ENCODE measurements at regions not wholly inside any gene's neighbourhood (a gene's known extent, or its start where the extent isn't known, plus 50 kb on each side); places are given as distances from the start of the nearest gene placed in this dataset.

- Histone ChIP-seq H3K36me3 (no peaks in the 10 kb centered on the region), H3K4me1 (no peaks in the 10 kb centered on the region), H3K4me3 (no peak overlapping the region), H3K27me3 (no peaks in the 10 kb centered on the region), H3K9me3 (no peaks in the 10 kb centered on the region), H3K27ac (no peak overlapping the region)
- DNase-seq (no peak), ATAC-seq (no peak)
- TF ChIP-seq, protein P1, sequence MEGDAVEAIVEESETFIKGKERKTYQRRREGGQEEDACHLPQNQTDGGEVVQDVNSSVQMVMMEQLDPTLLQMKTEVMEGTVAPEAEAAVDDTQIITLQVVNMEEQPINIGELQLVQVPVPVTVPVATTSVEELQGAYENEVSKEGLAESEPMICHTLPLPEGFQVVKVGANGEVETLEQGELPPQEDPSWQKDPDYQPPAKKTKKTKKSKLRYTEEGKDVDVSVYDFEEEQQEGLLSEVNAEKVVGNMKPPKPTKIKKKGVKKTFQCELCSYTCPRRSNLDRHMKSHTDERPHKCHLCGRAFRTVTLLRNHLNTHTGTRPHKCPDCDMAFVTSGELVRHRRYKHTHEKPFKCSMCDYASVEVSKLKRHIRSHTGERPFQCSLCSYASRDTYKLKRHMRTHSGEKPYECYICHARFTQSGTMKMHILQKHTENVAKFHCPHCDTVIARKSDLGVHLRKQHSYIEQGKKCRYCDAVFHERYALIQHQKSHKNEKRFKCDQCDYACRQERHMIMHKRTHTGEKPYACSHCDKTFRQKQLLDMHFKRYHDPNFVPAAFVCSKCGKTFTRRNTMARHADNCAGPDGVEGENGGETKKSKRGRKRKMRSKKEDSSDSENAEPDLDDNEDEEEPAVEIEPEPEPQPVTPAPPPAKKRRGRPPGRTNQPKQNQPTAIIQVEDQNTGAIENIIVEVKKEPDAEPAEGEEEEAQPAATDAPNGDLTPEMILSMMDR (IDR thresholded peaks at IDR 0.05) = no peak
- intact Hi-C loops (cut with DNase I) = no loop called here
Measured at GRCh38 chr2:66364495-66365333, 70.2 kb upstream of the MEIS1 start.

DNA sequence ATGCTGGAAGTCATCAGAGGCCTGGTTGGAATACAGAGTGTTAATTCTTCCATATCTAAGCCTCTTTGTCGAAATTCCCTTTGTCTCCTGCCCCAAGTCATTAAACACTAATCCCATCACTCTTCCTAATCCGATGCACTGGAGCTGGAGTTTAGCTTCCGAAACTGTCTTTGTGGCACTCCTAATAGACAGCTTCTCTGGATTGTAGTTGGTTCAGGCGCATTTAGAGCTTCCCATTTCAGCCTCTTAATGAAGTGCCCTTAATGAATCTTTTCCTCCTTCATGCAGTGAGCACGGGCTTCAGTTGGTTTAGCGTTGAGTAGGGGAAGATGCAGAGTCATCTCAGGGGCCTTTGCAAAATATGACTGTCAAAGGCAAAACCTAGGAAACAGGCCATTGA is 72.2 kb upstream of the MEIS1 start:
- intact Hi-C loops (cut with DNase I) = no loop called here
- TF ChIP-seq, protein P1 (IDR thresholded peaks at IDR 0.05) = no peak
- H3K27me3 ChIP-seq = no peaks in the 10 kb centered on the region
- DNase-seq (no peak), ATAC-seq (no peak)
- H3K27ac ChIP-seq = no peak overlapping the region
- H3K36me3 ChIP-seq = no peaks in the 10 kb centered on the region
- H3K4me3 ChIP-seq = no peak overlapping the region
- no peaks in the 10 kb centered on the region for H3K4me1 ChIP-seq
- H3K9me3 ChIP-seq = no peaks in the 10 kb centered on the region

- Histone ChIP-seq H3K36me3 (no peaks in the 10 kb centered on the region), H3K27me3 (no peaks in the 10 kb centered on the region), H3K9me3 (no peaks in the 10 kb centered on the region), H3K27ac (no peak overlapping the region), H3K4me1 (no peaks in the 10 kb centered on the region), H3K4me3 (no peak overlapping the region)
- DNase-seq (no peak), ATAC-seq (no peak)
- TF ChIP-seq, protein P1 (IDR thresholded peaks at IDR 0.05) = no peak
- intact Hi-C loops (cut with DNase I) = no loop called here
Measured at GRCh38 chr2:66346231-66346664, 88.7 kb upstream of the MEIS1 start.

- Histone ChIP-seq H3K4me1 (no peaks in the 10 kb centered on the region), H3K27ac (no peak overlapping the region), H3K9me3 (no peaks in the 10 kb centered on the region), H3K4me3 (no peak overlapping the region), H3K27me3 (no peaks in the 10 kb centered on the region), H3K36me3 (no peaks in the 10 kb centered on the region)
- DNase-seq (no peak), ATAC-seq (no peak)
- intact Hi-C loops (cut with DNase I) = no loop called here
- TF ChIP-seq, protein P1 (IDR thresholded peaks at IDR 0.05) = no peak
Measured at GRCh38 chr2:66344087-66344663, 90.8 kb upstream of the MEIS1 start.

DNA sequence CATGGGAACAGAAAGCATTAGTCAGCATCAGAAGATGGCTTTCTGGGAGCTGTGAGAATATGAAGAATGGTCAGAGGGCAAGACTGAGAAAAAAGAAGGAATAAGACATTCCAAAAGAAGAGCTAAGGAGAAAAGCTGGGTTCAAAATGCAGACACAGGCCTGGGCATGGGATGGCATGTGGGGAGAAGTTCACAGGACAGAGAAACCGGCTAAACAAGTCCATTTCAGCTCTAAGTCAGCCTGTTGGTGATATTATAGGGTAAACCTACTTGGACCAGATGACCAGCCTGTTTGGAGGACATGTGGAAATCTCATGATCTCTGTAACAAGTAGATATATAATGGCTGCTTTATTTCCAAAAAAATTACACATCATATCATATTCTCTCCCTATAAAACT is 91.7 kb upstream of the MEIS1 start:
- intact Hi-C loops (cut with DNase I) = no loop called here
- no peaks in the 10 kb centered on the region for H3K27me3 ChIP-seq
- no peaks in the 10 kb centered on the region for H3K36me3 ChIP-seq
- DNase-seq (no peak), ATAC-seq (no peak)
- no peak overlapping the region for H3K27ac ChIP-seq
- no peaks in the 10 kb centered on the region for H3K9me3 ChIP-seq
- no peaks in the 10 kb centered on the region for H3K4me1 ChIP-seq
- TF ChIP-seq, protein P1 (IDR thresholded peaks at IDR 0.05) = no peak
- H3K4me3 ChIP-seq = no peak overlapping the region

Measured in upper lobe of right lung (tissue), 1 donor.